GM18867 (cell line): ENCODE measurements at regions not wholly inside any gene's neighbourhood (a gene's known extent, or its start where the extent isn't known, plus 50 kb on each side); places are given as distances from the start of the nearest gene placed in this dataset.
"Not testable (repeated sequence)": the region's sequence is repeated elsewhere in the genome, so short reads cannot be mapped to it uniquely, and the experiment has no call there.

Experiments used
- ATAC-seq: cut with Tn5 transposase; IDR thresholded peaks from one replicate; pipeline ENCODE4 v1.9.1; 2021; ENCODE audit warnings: mild to moderate bottlenecking, moderate library complexity; ENCODE audit not compliant: unreplicated experiment

DNA sequence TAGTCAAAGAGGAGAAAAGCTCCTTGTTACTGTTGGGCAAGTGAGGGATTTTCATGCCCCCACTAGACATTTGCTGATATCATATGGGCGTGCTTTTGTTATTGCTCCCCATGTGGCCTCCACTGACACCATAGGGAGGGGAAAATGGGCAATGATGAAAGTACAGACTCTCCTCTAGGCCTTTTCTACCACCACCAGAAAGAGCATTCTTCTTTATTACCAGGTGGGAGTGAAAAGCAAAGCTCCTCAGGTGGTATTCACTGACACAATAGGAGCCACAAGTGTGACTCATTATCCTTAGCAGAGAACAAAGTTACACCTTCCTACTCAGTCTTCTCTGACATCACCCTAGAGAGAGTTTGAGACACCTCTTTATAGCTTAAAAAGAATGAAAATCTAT, 667.1 kb downstream of the LTN1 start:
- ATAC-seq = no peak

DNA sequence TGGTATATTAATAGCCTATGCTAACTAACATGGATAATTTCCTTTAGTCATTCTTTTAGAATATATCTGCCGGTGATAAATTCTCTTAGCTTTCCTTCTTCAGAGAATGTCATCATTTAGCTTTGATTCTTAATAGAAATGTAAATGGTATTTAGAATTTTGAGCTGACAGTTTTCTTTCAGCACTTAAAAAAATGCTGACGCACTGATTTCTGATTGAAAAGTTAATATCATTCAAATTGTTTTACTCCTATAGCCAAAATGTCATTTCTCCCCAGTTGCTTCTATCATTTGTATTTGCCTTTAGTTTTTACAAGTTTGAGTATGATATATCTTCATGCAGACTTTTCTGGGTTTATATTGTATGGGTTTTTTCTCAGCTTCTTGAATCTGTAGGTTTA, 668.0 kb downstream of the LTN1 start:
- no peak for ATAC-seq

DNA sequence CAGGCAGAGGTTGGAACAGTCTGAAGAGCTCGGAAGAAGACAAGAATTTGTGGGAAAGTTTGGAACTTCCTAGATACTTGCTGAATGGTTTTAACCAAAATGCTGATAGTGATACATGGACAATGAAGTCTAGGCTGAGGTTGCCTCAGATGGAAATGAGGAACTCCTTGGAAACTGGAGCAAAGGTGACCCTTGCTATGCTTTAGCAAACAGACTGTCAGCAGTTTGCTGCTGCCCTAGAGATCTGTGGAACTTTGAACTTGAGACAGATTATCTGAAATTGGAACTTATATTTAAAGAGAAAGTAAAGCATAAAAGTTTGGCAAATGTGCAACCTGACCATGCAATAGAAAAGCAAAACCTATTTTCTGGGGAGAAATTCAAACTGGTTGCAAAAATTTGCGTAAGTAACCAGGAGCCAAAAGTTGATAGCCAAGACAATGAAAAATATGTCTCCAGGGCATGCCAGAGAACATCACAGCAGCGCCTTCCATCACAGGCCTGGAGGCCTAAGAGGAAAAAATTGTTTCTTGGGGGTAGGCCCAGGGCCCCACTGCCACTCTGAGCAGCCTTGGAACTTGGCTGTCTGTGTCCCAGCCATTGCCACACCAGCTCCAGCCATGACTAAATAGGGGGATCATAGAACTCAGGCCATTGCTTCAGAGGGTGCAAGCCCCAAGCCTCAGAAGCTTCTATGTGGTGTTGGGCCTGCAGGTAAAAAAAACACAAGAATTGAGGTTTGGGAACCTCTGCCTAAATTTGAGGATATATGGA, 675.3 kb downstream of the LTN1 start:
- no peak for ATAC-seq

DNA sequence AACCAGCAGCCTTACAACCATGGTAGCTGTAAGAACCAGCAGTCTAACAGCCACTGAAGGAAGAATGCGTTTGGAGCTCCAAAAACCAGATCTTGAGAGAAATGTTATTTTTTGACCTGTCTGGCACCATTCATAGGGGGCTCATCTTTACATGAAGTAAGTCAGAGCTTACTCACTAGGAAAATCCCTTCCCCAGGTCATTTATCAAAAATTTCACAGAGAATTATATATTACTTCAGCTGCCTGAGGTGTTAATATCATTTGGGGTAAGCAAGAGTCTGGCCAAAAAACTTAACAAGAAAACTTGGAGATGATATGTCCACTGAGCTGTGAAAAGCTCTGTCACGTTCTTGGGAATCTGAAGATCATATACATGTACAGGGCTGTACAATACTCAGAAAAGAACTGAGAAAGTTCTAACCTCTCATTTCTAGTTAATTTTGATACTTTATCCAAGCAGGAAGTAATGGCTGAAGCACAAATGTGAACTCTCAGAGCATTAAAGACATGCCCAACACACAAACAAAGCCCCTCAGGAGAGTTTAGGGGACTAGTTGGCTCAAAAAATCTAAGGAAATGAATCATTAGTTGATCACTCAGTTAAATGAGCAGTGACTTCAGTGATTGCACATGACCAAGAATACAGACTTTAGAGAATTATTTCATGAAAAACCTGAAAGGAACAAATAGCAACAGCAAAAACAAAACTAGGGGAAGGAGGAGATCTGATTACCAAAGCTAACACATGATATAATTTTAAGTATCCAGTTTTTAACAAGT, 681.1 kb downstream of the LTN1 start:
- no peak for ATAC-seq

DNA sequence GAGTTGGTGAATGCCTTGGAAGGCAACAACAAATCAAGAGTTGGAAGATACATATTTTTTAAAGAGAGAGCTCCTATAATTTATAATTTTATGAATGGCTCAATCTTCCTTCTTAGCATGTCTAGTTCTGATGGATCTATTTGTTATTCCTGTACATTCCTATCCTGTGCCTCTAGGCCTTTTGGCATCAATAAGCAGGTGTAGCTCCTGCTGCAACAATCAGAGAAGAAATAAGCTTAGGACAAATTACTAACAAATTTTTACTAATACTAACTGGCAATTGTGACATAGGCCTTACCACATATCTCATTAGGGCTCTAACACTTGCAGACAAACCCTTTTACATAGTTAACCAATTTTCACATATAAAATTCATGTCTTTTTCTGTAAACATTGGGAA, 682.0 kb downstream of the LTN1 start:
- ATAC-seq = no peak

DNA sequence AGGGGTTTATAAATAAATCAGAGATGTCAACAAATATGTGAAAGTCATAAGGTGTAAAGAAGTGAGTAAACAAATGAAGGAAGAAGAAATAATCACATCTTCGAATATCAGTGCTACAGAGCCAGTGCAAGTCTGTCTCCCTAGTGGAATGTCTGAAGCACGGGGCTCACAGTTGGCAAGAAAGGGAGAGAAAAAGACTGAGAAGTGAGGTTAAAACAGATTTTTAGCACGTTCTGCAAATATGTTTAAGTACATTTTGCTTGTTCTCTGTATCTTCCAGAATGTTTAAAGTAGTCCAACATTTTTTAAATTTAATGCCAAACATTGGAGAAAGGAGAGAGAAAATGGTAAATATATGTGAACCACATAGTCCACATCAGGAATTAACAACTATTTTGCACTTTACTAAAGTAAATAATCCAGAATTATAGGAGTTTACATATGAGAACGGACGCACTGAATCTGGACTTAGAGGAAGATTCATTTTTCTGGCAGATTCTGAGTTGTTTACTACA, 682.4 kb downstream of the LTN1 start:
- no peak for ATAC-seq

DNA sequence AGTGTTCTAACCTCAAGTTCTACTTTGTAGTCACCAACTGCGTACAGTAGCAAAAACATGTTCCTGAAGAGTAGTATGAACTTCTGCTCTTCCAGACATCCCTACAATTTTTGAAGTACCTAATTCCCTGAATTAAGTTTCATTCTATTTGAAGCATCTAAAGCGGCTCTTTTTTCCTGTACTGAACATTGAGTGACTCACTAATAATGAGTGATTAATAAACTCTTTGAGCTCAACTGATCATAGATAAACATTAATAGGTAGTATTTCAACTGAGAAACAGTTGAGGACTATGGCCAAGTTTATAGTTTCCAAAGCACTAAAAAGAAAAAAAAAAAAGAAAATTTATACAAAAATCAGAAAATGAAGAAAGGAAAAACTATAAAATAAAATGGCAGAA, 683.1 kb downstream of the LTN1 start:
- ATAC-seq = no peak

DNA sequence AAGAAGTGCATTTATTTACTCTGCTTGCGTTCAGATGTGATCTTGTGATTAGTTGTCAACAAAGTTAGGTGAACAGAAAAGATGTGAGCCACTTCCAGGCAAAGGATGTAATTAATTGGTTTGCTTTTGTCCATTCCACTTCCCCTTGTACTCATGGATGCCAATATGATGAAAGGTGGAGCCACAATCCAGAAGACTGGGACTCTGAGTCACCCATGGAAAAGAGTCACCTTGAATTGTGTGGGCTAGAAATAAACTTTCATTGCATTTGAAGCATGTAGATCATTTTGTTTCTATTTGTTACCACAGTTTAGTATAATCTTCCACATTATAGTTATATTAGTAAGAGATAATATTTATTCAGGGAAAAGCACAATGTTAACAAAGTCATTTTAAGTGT, 684.2 kb downstream of the LTN1 start:
- no peak for ATAC-seq

DNA sequence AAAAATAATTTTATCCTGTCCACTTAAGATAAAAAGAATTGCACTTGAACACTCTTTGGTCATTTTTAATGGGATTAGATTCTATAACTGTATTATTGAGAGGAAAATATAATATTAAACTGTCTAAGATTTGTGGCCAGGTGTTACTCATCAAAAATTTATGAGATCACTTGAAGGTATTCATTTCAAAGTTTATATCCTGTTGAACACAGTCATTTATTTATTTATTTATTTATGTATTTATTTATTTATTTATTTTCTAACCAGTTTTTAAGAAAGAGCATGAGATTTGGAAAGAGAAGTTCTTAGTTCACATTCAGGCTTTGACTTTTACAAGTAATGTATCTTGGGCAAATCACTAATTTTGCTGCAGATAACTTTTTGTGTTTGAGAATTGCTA, 692.7 kb downstream of the LTN1 start:
- ATAC-seq = no peak

DNA sequence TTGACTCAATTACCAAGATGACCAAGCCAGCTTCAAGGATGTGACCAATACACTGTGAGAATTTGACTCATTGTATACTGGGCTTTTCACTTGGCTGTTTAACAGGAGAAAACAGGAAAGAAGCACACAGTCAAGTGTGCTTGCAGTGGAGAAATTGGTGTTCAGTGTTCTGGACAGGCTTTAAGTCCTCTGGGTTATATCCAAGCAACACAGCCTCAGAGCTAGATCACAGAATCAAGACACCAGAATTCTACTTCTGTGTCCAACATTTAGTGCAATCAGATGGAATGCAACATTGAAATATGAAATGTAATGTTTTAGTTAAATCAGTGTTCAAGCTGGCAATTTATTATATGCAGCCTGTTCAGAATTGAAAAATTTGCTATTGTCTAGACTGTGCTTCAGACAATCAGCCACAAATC, 694.4 kb downstream of the LTN1 start:
- ATAC-seq = no peak

DNA sequence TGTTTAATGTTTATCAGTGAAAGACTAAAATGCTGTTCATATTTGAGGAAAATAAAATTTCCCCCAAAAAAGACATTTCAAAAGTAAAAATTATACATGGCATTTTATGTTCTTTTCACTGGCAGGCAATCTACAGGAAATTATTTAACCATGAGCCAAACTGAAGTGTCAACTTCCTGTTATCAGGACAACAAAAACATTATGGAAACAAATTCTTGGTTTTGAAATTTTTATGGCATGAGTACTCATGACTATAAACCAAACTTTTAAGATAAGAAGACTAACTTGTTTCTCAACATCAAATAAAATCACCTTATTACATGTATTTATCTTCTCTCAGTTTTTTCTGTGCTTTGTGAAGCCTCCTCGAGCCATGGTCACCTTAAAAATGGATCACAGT, 698.6 kb downstream of the LTN1 start:
- no peak for ATAC-seq

DNA sequence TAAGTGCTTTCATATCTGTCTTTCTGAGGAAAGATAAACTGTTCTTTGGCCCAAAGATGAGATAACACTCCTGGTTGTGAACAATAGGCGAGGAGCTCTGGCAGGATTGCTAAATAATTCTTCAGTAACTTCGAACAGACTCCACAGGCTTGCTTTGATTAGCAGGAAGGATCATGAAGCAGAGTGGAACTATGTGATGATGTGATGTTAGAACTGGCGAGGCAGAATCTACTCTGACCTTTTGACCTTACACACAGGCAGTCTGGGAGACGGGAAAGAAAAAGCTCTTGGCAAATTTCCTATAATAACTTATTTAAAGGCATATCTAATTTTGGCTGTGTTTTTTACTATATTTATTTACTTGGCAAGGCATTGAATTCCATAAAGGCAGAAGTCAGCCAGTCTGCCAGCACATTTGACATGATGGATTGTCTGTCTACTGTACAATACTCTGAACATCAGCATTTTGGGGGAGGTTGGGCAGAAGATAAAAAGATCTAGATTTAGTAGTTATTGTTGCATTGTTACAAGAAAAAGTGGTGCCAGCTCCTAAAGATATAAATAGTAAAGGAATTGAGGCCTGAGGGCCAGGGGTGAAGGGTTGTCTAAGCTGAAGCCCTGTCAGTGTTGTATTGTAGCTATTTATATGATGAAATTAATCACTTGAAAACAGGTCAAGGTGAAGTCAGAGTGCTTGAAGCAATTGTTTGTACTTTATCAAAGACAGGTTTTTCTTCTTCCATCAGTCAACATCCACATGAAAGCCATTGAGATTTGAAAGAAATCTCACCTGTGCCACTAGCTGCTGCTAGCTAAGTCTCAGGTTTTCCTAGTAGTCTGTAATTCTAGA, 708.8 kb downstream of the LTN1 start:
- no peak for ATAC-seq

DNA sequence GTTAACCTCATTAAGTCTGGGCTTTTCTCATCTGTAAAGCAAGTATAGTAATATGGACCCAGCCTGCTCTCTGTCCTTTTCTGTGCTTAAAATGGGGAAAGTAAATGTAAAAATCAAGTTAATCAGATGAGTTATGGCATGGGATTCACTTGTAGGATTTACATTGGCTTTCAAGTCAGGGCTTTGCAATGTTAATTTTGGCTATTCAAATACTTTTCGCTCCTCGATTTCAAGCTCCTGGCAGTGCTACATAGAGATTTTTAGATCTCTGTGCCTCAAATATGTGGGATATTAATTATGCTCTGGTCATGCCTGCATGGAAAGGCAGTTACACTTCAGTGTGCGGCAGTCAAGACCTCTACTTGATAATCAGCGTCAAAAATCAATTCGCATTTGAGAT, 709.8 kb downstream of the LTN1 start:
- no peak for ATAC-seq

DNA sequence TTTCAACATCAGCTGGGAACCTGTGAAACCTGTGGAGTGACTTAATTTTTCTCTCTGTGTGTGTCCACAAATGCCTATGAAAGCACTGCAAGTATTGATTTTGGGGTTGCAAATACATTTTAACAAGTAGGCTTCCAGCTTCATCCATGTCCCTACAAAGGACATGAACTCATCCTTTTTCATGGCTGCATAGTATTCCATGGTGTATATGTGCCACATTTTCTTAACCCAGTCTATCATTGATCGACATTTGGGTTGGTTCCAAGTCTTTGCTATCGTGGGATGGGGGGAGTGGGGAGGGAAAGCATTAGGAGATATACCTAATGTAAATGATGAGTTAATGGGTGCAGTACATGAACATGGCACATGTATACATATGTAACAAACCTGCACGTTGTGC, 711.3 kb downstream of the LTN1 start:
- ATAC-seq = not testable (repeated sequence)

DNA sequence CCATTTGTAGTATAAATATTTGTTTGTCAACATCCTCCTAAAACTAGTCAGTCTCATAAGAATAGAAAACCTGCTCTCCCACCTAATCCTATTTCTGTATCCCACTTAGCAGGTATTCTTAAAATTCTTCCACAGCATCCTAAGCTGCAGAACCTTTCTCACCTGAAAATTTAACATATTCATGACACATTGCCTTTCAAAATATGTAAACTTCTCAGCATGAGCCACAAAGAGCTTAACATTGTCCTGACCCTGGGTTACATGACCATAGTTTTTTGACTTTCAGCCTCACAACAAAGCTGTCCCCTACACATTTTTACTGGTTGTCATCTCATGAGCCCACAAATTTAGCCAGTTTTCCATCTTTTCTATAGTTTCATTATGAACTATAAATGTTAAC, 712.1 kb downstream of the LTN1 start:
- ATAC-seq = no peak

DNA sequence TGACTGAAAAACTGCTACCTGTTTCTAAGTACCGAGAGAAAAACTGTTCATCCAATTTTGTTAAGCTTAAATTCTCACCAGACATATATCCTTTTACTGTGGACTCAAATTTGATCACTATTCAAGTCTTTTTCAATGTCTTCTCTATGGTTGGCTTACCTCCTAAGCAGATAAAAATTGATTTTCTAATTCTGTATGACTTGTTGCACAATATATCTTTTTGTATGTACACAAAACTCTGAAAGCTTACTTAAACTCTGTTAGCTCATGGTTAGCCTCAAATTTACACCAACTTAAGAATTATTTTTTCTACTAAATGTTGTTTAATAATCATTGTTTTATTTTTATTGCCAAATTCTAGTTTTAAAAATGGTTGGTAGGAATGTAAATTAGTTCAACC, 715.4 kb downstream of the LTN1 start:
- ATAC-seq = no peak

DNA sequence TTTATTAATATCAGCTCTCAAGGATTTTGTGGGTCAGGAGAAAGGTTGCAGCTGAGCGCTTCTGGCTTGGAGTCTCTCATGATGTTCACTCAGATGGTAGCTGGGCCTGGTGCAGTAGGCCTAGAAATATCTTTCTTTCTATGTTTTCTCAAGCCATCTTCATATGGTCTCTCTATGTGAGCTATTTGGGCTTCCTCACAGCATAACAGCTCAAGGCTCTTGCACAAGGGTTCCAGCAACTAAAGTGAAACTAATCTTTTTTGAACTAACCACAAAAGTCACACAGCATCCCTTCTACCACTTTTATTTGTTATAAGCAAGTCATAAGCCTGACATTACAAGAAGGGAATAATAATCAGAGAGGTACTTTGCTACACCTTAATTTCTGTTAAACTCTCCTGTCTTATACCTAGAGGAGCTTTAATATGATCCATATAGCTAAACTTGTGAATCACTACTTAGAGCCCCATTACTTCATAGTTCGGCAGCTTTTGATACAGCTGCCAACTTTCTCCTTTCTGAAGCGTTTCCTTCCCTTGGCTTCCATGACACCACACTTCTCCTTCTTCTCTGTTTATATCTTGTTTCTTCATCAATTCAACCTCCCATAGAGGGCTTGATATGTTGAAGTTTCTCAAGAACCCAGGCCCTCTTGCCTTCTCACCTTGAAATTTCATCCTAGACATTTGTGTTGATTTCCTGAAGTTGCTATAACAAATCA, 720.2 kb downstream of the LTN1 start:
- ATAC-seq = no peak

DNA sequence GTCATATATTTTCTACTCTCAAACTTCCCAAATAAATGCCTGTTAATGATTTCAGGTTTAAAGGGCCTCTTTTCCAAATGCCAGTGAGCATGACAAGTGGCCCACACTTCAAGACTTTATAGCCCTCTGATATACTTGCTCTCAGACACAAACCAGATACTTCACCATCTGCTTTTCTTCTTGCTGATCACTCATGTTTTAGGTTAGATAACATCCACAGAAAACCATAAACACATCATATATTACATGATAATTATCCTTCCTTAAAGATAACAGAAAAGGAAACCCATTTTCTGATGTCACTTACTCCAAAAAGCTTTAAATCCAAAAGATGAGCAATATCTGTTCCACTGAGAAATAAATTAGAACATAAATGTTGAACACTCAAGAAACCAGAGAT, 723.5 kb downstream of the LTN1 start:
- no peak for ATAC-seq

DNA sequence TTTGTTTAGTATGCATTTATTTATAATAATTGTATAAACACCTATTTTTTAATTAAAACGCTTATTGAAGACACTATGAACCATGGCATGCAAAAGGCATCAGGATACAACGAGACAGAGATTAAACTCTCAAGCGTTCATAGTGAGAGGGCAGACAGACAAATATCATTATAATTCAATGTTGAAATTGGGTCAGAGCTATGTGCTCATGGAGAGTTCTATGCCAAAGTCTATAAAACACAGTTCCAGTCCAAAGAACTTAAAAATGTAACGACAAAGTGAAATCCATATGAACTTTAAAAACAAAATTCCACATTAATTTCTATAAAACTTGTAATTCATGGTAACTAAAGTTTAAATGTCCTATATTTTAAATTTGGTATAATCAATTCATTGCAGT, 724.0 kb downstream of the LTN1 start:
- no peak for ATAC-seq

DNA sequence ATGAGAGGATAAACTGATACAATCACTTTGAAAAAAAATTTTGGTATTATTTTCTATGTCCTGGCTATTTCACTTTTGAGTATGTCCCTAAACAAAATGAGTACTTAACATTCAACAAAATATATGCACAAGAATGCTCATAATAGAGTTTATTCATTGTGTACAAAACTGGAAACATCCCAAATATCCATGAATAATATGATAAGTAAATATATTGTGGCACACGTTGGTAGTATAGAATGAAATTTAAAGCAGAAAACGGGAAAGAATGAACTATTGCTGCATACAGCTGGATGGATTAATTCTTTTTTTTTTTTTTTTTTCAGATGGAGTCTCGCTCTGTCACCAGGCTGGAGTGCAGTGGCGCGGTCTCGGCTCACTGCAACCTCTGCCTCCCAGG, 725.2 kb downstream of the LTN1 start:
- no peak for ATAC-seq

DNA sequence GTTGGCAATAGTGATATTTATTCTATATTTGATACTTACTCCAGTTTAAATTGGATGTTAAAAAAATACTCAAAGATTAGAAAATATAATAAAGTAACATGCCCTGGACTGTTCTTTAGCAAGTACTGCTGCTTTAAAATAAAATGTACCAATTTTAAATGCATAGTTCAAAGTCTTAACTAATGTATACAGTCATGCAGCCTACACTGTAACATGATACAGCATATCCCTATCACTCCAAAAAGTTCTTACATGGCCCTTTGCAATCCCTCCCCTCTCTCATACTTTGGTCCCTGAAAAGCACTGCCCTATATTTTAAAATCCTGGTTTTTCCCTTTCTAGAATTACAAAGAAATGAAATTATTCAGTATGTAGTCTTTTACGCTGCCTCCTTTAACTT, 726.6 kb downstream of the LTN1 start:
- no peak for ATAC-seq
